NB4 (cell line): ENCODE measurements at regions not wholly inside any gene's neighbourhood (a gene's known extent, or its start where the extent isn't known, plus 50 kb on each side); places are given as distances from the start of the nearest gene placed in this dataset.

Experiments
- DNase-seq: peaks from one replicate; pipeline ENCODE4 v3.0.0; 2010; ENCODE audit warnings: low read depth
- H3K4me3 ChIP-seq: one replicate; pipeline ENCODE4 v1.5.1; 2011; ENCODE audit warnings: mild to moderate bottlenecking, low read depth, low read length, moderate library complexity
- MYC ChIP-seq: IDR thresholded peaks from 2 replicates; pipeline ENCODE4 v1.6.1; 2011; ENCODE audit warnings: low read depth, low read length
- POLR2A ChIP-seq: IDR thresholded peaks from 2 replicates; pipeline ENCODE4 v1.6.1; 2011; ENCODE audit warnings: mild to moderate bottlenecking; ENCODE audit not compliant: insufficient read length; ENCODE audit errors: extremely low read depth
- TF ChIP-seq, protein P1 (sequence below): IDR thresholded peaks from one replicate; pipeline ENCODE4 v1.5.1; 2012; ENCODE audit warnings: low read depth, low read length
- TF ChIP-seq, protein P2 (sequence below): IDR thresholded peaks from 2 replicates; pipeline ENCODE4 v1.6.1; 2011; ENCODE audit warnings: low read depth, low read length

DNA sequence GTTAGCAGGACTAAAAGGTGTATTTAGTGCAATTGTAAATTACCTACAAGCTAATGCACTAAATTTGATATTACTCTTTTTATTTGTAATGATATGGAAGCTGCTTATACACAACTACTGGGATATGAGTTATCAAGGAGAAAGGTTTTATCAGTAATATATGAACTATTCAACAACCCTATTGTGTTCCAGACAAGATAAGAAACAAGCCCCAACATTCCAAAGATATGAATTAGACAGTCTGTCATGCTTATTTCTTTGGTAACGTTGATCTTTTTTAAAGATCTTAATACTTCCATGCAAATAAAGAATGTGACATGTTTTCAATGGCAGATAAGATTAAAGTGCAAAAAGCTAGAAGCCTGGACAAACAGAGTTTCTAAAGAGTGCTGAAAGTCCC is 314.0 kb upstream of the THBS1 start:
- no peak for DNase-seq
- no peak overlapping the region for H3K4me3 ChIP-seq
- TF ChIP-seq, protein P1, sequence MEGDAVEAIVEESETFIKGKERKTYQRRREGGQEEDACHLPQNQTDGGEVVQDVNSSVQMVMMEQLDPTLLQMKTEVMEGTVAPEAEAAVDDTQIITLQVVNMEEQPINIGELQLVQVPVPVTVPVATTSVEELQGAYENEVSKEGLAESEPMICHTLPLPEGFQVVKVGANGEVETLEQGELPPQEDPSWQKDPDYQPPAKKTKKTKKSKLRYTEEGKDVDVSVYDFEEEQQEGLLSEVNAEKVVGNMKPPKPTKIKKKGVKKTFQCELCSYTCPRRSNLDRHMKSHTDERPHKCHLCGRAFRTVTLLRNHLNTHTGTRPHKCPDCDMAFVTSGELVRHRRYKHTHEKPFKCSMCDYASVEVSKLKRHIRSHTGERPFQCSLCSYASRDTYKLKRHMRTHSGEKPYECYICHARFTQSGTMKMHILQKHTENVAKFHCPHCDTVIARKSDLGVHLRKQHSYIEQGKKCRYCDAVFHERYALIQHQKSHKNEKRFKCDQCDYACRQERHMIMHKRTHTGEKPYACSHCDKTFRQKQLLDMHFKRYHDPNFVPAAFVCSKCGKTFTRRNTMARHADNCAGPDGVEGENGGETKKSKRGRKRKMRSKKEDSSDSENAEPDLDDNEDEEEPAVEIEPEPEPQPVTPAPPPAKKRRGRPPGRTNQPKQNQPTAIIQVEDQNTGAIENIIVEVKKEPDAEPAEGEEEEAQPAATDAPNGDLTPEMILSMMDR, result no peak
- TF ChIP-seq, protein P2, sequence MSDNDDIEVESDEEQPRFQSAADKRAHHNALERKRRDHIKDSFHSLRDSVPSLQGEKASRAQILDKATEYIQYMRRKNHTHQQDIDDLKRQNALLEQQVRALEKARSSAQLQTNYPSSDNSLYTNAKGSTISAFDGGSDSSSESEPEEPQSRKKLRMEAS, result no peak
- TF ChIP-seq MYC (no peak), POLR2A (no peak)

DNA sequence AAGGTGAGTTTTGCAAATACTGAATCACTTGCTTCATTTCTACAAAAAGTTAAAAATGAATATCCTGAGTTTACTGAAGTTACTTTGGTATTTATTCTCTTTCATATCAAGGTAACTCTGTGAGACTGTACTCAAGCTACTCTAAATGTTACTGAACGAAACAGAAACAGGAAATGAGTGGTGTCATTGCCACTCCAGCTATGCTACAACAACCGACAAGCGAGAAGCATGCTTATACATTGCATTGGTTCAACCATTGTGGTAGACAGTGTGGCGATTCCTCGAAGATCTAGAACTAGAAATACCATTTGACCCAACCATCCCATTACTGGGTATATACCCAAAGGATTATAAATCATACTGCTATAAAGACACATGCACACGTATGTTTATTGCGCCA is 313.2 kb upstream of the THBS1 start:
- H3K4me3 ChIP-seq, result no peak overlapping the region
- DNase-seq, result no peak
- TF ChIP-seq POLR2A, result no peak
- TF ChIP-seq MYC, result no peak
- TF ChIP-seq, protein P2, result no peak
- TF ChIP-seq, protein P1, result no peak

DNA sequence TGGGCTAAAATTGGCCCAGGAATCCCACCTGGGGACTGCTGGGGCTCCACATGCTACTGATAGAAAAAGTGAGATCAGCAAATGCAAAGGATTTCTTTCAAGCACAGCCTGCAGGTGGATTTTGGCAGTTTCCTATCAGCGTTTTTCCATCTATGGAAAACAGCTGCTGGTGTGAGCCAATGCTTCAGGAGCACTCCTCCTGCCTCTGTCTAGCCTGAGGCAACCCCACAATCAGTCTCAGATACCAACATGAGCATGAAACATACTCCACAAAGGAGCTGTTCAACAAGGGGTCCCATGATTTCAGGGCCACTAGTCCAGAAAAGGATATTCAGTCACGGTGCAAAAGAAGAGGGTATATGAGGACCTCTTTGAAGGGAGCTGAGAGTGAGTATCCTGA is 311.5 kb upstream of the THBS1 start:
- no peak for TF ChIP-seq MYC
- TF ChIP-seq, protein P1, result no peak
- no peak for TF ChIP-seq POLR2A
- TF ChIP-seq, protein P2, result no peak
- DNase-seq, result no peak
- H3K4me3 ChIP-seq, result no peak overlapping the region

DNA sequence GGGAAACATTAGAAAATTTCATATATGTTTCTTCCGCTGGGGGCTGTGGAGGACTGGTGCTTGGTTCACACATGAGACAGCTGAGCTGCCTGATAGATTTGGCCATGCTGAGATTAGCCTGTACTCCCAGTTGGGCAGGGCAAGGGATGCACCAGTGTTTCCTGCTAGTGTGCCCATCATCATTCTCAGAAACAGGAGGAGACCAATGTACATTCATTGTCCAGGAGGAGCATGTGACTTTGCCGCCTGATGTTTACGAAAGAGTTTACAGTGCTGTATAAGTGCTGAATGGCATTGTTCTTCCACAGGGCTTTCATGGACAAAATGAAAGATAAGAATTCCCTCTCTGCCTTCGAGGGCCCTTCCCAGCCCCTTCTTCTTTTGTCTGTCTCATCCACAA is 311.1 kb upstream of the THBS1 start:
- H3K4me3 ChIP-seq, result no peak overlapping the region
- TF ChIP-seq, protein P2, result no peak
- TF ChIP-seq, protein P1, result no peak
- TF ChIP-seq MYC, result no peak
- no peak for TF ChIP-seq POLR2A

DNA sequence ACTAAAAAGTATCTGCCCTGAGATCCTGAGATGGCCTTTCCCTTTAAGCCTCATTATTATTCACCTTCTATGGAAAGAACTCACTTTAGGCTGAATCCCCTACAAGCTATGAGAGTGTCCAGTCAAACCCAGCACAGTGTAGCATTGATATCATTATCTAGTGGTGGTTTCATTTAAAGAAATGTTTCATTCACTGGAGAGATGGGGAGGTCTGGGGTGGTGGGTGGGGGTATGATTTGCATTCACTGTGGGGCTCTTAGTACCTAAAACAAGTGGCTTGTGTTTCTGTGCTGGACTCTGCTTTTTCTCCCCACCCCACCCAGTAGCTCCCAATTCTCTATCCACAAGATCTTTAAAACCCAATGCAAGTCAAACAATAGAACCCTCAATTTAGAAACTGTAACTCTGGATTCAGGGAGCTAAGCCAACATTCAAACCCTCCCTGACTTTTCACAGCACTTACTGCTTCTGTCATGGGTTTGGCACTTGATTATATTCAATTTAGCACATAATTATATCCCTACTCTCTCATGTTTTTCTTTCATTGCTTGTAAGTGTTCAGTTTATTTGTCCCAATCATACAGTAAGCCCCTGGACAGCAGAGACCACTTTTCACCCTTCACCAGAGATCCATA is 310.5 kb upstream of the THBS1 start:
- no peak overlapping the region for H3K4me3 ChIP-seq

More for the DNA sequence above, 311.1 kb upstream of the THBS1 start:
- DNase-seq, result no peak

More for the DNA sequence above, 310.5 kb upstream of the THBS1 start:
- TF ChIP-seq, protein P2, result no peak
- TF ChIP-seq, protein P1, result no peak
- TF ChIP-seq MYC (no peak), POLR2A (no peak)
- DNase-seq, result no peak
